ENCODE measurements at regions not wholly inside any gene's neighbourhood (a gene's known extent, or its start where the extent isn't known, plus 50 kb on each side); places are given as distances from the start of the nearest gene placed in this dataset.

DNA sequence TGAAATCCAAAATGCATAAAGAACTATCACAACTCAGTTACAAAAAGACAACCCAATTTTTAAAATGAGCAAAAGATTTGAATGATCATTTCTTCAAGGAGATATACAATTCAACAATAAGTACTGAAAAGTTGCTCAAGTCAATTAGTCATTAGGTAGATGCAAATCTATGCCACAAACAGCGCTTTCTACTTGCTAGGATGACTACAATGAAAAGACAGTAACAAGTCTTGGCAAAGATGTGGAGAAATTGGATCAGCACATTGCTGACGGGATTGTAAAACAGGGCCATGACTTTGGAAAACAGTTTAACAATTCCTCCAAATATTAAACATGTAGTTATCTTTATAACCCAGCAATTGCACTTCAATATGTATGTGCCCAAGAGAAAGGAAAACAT lies 166.3 kb upstream of the MC4R start:
- no peak overlapping the region for H3K27ac ChIP-seq (ENCODE audit: low read length)
- ATAC-seq, result no peak
- H3K9me3 ChIP-seq (ENCODE audit: control insufficient read depth, insufficient read depth, low read depth, low read length), result no peaks in the 10 kb centered on the region
- TF ChIP-seq SIN3A (IDR thresholded peaks at IDR 0.05; ENCODE audit: borderline replicate concordance, insufficient read depth, low read depth, low read length) (no peak), REST (IDR thresholded peaks at IDR 0.05; ENCODE audit: insufficient read depth in 1 of 2, low read depth in 2 of 2, low read length in 1 of 2) (no peak), POLR2AphosphoS5 (IDR thresholded peaks at IDR 0.05; ENCODE audit: low read depth, low read length) (no peak), TCF7L2 (IDR thresholded peaks at IDR 0.05; ENCODE audit: low read depth, low read length) (no peak)
- TF ChIP-seq, protein P1, sequence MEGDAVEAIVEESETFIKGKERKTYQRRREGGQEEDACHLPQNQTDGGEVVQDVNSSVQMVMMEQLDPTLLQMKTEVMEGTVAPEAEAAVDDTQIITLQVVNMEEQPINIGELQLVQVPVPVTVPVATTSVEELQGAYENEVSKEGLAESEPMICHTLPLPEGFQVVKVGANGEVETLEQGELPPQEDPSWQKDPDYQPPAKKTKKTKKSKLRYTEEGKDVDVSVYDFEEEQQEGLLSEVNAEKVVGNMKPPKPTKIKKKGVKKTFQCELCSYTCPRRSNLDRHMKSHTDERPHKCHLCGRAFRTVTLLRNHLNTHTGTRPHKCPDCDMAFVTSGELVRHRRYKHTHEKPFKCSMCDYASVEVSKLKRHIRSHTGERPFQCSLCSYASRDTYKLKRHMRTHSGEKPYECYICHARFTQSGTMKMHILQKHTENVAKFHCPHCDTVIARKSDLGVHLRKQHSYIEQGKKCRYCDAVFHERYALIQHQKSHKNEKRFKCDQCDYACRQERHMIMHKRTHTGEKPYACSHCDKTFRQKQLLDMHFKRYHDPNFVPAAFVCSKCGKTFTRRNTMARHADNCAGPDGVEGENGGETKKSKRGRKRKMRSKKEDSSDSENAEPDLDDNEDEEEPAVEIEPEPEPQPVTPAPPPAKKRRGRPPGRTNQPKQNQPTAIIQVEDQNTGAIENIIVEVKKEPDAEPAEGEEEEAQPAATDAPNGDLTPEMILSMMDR (IDR thresholded peaks at IDR 0.05), result no peak
- H3K4me1 ChIP-seq (ENCODE audit: control insufficient read depth, insufficient read depth, low read length), result no peaks in the 10 kb centered on the region
- H3K36me3 ChIP-seq (ENCODE audit: control insufficient read depth, insufficient read depth, low read length), result no peaks in the 10 kb centered on the region
- H3K27me3 ChIP-seq (ENCODE audit: control insufficient read depth, insufficient read depth, low read length), result no peaks in the 10 kb centered on the region
- ChIA-PET CTCF (no interaction called here), POLR2A (no interaction called here)
- in situ Hi-C loops (cut with HindIII; ENCODE audit: low pct_unique_long_range_greater_than_20kb, low sequenced_read_pairs) (no loop called here), intact Hi-C loops (cut with micrococcal nuclease; ENCODE audit: unreplicated experiment) (no loop called here)
- no peak for DNase-seq (ENCODE audit: low read depth, low spot score)
- no TSS peak for BruUV-seq (replicated peaks)
- no peak overlapping the region for H3K4me3 ChIP-seq (ENCODE audit: low read depth in 2 of 2, low read length in 2 of 2)

DNA sequence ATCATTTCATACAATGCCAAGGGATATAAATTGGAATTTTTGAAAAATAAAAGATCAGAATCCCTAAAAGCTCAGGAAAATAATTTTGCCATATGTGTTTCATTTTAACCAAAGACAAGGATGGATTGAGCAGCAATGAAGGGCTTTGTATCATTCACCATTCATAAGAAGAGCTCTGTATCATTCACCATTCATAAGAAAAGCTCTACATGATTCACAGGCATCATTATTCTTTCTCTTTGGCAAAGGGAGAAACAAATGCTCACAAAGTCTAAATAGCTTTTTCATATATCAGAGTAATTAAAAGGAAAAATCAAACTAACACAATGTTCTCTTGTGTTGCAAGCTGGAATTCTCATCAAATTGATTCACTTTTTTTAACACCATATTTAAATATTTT lies 169.1 kb upstream of the MC4R start:
- POLR2A ChIA-PET, result no interaction called here
- no peaks in the 10 kb centered on the region for H3K36me3 ChIP-seq (ENCODE audit: control insufficient read depth, insufficient read depth, low read length)
- no TSS peak for BruUV-seq (replicated peaks)
- H3K27me3 ChIP-seq (ENCODE audit: control insufficient read depth, insufficient read depth, low read length), result no peaks in the 10 kb centered on the region
- no peak overlapping the region for H3K27ac ChIP-seq (ENCODE audit: low read length)
- ATAC-seq (no peak), DNase-seq (ENCODE audit: low read depth, low spot score) (no peak)
- H3K4me1 ChIP-seq (ENCODE audit: control insufficient read depth, insufficient read depth, low read length), result no peaks in the 10 kb centered on the region
- no peak for TF ChIP-seq REST (IDR thresholded peaks at IDR 0.05; ENCODE audit: insufficient read depth in 1 of 2, low read depth in 2 of 2, low read length in 1 of 2)
- TF ChIP-seq, protein P1 (IDR thresholded peaks at IDR 0.05), result no peak
- TF ChIP-seq POLR2AphosphoS5 (IDR thresholded peaks at IDR 0.05; ENCODE audit: low read depth, low read length), result no peak
- no peak for TF ChIP-seq TCF7L2 (IDR thresholded peaks at IDR 0.05; ENCODE audit: low read depth, low read length)
- TF ChIP-seq SIN3A (IDR thresholded peaks at IDR 0.05; ENCODE audit: borderline replicate concordance, insufficient read depth, low read depth, low read length), result no peak
- CTCF ChIA-PET, result no interaction called here
- H3K4me3 ChIP-seq (ENCODE audit: low read depth in 2 of 2, low read length in 2 of 2), result no peak overlapping the region
- in situ Hi-C loops (cut with HindIII; ENCODE audit: low pct_unique_long_range_greater_than_20kb, low sequenced_read_pairs) (no loop called here), intact Hi-C loops (cut with micrococcal nuclease; ENCODE audit: unreplicated experiment) (no loop called here)
- H3K9me3 ChIP-seq (ENCODE audit: control insufficient read depth, insufficient read depth, low read depth, low read length), result no peaks in the 10 kb centered on the region
